Astrocyte (in vitro differentiated cells and primary cell): ENCODE measurements at regions not wholly inside any gene's neighbourhood (a gene's known extent, or its start where the extent isn't known, plus 50 kb on each side); places are given as distances from the start of the nearest gene placed in this dataset.

Experiments used
- DNase-seq: peaks from one replicate; pipeline ENCODE4 v3.0.0-alpha.2; 2010; ENCODE audit warnings: low read depth
- FAIRE-seq: peaks from 2 replicates; lab custom pipeline; 2011; peaks lifted over from hg19 to GRCh38; lab: Jason Lieb, UNC
- H2AFZ ChIP-seq: 2 replicates; pipeline ENCODE4 v1.6.0; 2012; ENCODE audit warnings: low read depth, low read length, inconsistent platforms
- H3K27ac ChIP-seq: 2 replicates; pipeline ENCODE4 v1.5.1; 2011; ENCODE audit warnings: low read depth, low read length, inconsistent platforms
- H3K27me3 ChIP-seq: 2 replicates; pipeline ENCODE4 v1.6.0; 2011; ENCODE audit warnings: low read length, inconsistent platforms; ENCODE audit not compliant: insufficient read depth
- H3K36me3 ChIP-seq: 2 replicates; pipeline ENCODE4 v1.5.1; 2011; ENCODE audit warnings: low read length, inconsistent platforms; ENCODE audit not compliant: insufficient read depth
- H3K4me1 ChIP-seq: 2 replicates; pipeline ENCODE4 v1.5.1; 2011; ENCODE audit warnings: low read length, inconsistent platforms; ENCODE audit not compliant: insufficient read depth
- H3K4me2 ChIP-seq: 2 replicates; pipeline ENCODE4 v1.6.0; 2012; ENCODE audit warnings: low read length, inconsistent platforms
- H3K4me3 ChIP-seq: 2 replicates; pipeline ENCODE4 v1.5.1; 2011; ENCODE audit warnings: low read depth, mild to moderate bottlenecking, low read length, inconsistent platforms; ENCODE audit not compliant: insufficient read depth
- H3K79me2 ChIP-seq: 2 replicates; pipeline ENCODE4 v1.6.0; 2012; ENCODE audit warnings: mild to moderate bottlenecking, low read length, inconsistent platforms; ENCODE audit not compliant: insufficient read depth
- H3K9ac ChIP-seq: 2 replicates; pipeline ENCODE4 v1.6.0; 2012; ENCODE audit warnings: mild to moderate bottlenecking, low read length, inconsistent platforms
- H3K9me3 ChIP-seq: 2 replicates; pipeline ENCODE4 v1.5.1; 2012; ENCODE audit warnings: low read depth, mild to moderate bottlenecking, low read length, inconsistent platforms; ENCODE audit not compliant: insufficient read depth
- H4K20me1 ChIP-seq: 2 replicates; pipeline ENCODE4 v1.6.0; 2012; ENCODE audit warnings: low read length, inconsistent platforms; ENCODE audit not compliant: insufficient read depth
- H3K27ac Mint-ChIP-seq: one replicate; pipeline ENCODE4 v1.8.0; 2021; ENCODE audit warnings: mild to moderate bottlenecking, mixed read lengths; ENCODE audit not compliant: unreplicated experiment
- H3K27me3 Mint-ChIP-seq: one replicate; pipeline ENCODE4 v1.8.0; 2021; ENCODE audit warnings: low read depth, mixed read lengths; ENCODE audit not compliant: unreplicated experiment
- H3K36me3 Mint-ChIP-seq: one replicate; pipeline ENCODE4 v1.8.0; 2021; ENCODE audit warnings: low read depth, mixed read lengths; ENCODE audit not compliant: unreplicated experiment
- H3K4me1 Mint-ChIP-seq: one replicate; pipeline ENCODE4 v1.8.0; 2021; ENCODE audit warnings: low read depth, mixed read lengths; ENCODE audit not compliant: unreplicated experiment
- H3K4me3 Mint-ChIP-seq: one replicate; pipeline ENCODE4 v1.8.0; 2021; ENCODE audit warnings: mild to moderate bottlenecking, moderate library complexity, mixed read lengths; ENCODE audit not compliant: unreplicated experiment
- H3K9me3 Mint-ChIP-seq: one replicate; pipeline ENCODE4 v1.8.0; 2021; ENCODE audit warnings: mild to moderate bottlenecking, mixed read lengths; ENCODE audit not compliant: unreplicated experiment
- CTCF ChIP-seq: IDR thresholded peaks from 2 replicates; pipeline ENCODE4 v1.5.1; 2011; ENCODE audit warnings: low read depth, mild to moderate bottlenecking, inconsistent platforms, low read length, moderate library complexity; ENCODE audit not compliant: insufficient read depth
- EZH2 ChIP-seq: IDR thresholded peaks from 2 replicates; pipeline ENCODE4 v1.6.1; 2012; ENCODE audit warnings: mild to moderate bottlenecking, low read length, inconsistent platforms; ENCODE audit not compliant: insufficient read depth

DNA sequence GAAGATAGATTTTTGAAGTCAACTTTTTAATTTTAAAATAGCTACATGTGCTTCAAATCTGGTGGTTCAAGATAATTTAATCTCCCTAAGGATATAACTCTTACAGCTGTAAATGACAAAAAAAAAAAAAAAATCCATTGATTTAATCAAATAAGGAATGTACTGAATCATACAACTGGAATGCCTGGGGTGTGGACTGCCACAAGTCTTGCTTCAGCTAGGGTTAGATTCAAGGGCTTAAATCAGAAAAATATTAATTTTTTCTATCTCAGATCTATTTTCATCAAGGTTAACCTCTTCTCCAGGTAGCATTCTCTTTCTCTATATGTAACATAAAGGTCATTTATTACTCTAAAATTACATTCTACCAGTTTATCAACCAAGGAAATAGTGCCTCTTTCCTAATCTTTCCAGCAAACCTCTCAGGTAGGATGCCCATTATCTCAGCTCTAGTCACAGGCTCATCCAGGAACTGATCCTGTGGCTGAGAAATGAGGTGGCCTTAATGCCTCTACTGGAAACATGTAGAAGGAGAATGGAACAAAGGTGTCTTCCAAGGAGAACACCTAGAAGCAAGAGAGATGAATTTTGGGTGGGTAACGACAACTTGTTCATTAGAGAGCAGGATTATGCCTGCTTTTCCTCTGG, 466.9 kb downstream of the CBLN4 start:
- Histone ChIP-seq H3K27me3 (no peaks in the 10 kb centered on the region), H3K9me3 (peaks cover 4% of the 10 kb centered on the region), H3K4me2 (no peak overlapping the region), H3K9ac (no peak overlapping the region), H3K4me3 (no peak overlapping the region), H3K4me1 (no peaks in the 10 kb centered on the region), H4K20me1 (no peaks in the 10 kb centered on the region), H3K36me3 (no peaks in the 10 kb centered on the region), H3K79me2 (no peaks in the 10 kb centered on the region), H2AFZ (no peak overlapping the region), H3K27ac (no peak overlapping the region)
- peaks cover 11% of the 10 kb centered on the region for H3K9me3 Mint-ChIP-seq
- no peak overlapping the region for H3K4me3 Mint-ChIP-seq
- no peaks in the 10 kb centered on the region for H3K36me3 Mint-ChIP-seq
- DNase-seq (peak; percentile 5), FAIRE-seq (no peak)
- H3K4me1 Mint-ChIP-seq: no peaks in the 10 kb centered on the region
- no peaks in the 10 kb centered on the region for H3K27me3 Mint-ChIP-seq
- TF ChIP-seq CTCF (no peak), EZH2 (no peak)
- no peak overlapping the region for H3K27ac Mint-ChIP-seq

DNA sequence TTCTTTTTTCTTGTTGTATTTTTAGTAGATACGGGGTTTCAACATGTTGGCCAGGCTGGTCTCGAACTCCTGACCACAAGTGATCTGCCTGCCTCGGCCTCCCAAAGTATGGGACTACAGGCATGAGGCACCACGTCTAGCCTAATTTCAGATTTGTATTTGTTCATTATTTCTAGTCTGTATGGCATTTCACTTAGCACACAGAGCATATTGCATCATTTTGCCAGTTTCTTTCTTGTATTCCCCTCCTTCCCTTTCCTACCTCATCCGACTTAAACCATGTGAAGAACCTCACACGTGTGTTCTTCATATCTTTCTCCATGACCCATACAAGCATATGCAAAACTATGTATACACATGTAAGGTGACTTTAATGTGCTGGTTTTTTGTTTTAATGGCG, 470.0 kb downstream of the CBLN4 start:
- Histone ChIP-seq H3K9me3 (peaks cover 5% of the 10 kb centered on the region), H2AFZ (no peak overlapping the region), H3K4me1 (no peaks in the 10 kb centered on the region), H3K9ac (no peak overlapping the region), H4K20me1 (no peaks in the 10 kb centered on the region), H3K4me2 (no peak overlapping the region), H3K27me3 (no peaks in the 10 kb centered on the region), H3K36me3 (no peaks in the 10 kb centered on the region), H3K27ac (no peak overlapping the region), H3K4me3 (no peak overlapping the region), H3K79me2 (no peaks in the 10 kb centered on the region)
- no peak overlapping the region for H3K27ac Mint-ChIP-seq
- FAIRE-seq: no peak
- no peak overlapping the region for H3K4me3 Mint-ChIP-seq
- peaks cover 15% of the 10 kb centered on the region for H3K9me3 Mint-ChIP-seq
- no peaks in the 10 kb centered on the region for H3K4me1 Mint-ChIP-seq
- no peak for DNase-seq
- TF ChIP-seq CTCF (no peak), EZH2 (no peak)
- no peaks in the 10 kb centered on the region for H3K36me3 Mint-ChIP-seq
- H3K27me3 Mint-ChIP-seq: no peaks in the 10 kb centered on the region

DNA sequence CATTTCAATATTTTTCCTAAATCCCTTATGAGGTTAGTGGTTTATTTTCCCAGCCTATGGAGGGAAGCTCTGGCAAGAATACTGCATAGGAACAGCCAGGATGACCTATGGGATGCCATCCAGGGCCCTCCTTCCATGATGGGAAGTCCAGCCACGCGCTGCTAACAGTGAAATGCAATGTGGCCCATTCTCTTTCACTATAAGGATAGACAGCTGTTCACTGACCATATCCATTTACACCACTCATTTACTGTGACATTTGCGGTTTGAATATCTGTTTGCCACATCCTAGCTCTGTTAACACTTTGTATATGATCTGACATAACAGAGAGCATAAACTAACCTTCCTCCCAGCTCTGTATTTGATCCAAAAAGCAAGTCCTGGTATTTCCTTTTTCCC, 471.7 kb downstream of the CBLN4 start:
- FAIRE-seq: no peak
- H3K4me3 Mint-ChIP-seq: no peak overlapping the region
- H3K4me2 ChIP-seq: no peak overlapping the region

More for the DNA sequence above, 471.7 kb downstream of the CBLN4 start:
- H3K4me1 ChIP-seq: no peaks in the 10 kb centered on the region
- Mint-ChIP-seq H3K9me3 (peaks cover 16% of the 10 kb centered on the region), H3K4me1 (no peaks in the 10 kb centered on the region), H3K27me3 (no peaks in the 10 kb centered on the region), H3K36me3 (no peaks in the 10 kb centered on the region), H3K27ac (no peak overlapping the region)
- no peak overlapping the region for H2AFZ ChIP-seq
- H3K36me3 ChIP-seq: no peaks in the 10 kb centered on the region
- no peaks in the 10 kb centered on the region for H3K79me2 ChIP-seq
- TF ChIP-seq CTCF (no peak), EZH2 (no peak)
- no peak overlapping the region for H3K4me3 ChIP-seq
- no peak overlapping the region for H3K27ac ChIP-seq
- DNase-seq: no peak
- no peaks in the 10 kb centered on the region for H4K20me1 ChIP-seq
- H3K9me3 ChIP-seq: peaks cover 5% of the 10 kb centered on the region
- no peak overlapping the region for H3K9ac ChIP-seq
- H3K27me3 ChIP-seq: no peaks in the 10 kb centered on the region
